ENCODE measurements at regions not wholly inside any gene's neighbourhood (a gene's known extent, or its start where the extent isn't known, plus 50 kb on each side); places are given as distances from the start of the nearest gene placed in this dataset.

DNA sequence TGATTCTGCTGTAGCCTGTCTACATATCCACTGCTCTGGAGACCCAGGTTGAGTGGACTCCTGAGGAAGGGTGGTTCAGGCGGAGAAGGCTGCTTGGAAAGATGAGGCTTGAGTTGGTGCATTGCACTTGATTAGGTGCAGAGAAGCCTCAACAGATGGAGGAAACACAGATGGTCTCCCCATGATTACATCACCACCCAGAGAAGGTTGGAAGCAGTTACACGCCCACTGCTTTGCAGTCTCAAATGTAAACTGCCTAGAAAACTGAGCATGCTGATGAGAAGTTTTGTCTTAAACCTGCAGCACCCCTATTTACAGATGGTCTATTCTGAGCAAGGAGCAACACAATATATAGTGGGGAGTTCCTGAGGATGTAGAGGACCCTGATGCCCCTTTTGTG is 266.6 kb downstream of the PIK3R1 start:
- no peak for TF ChIP-seq ZFX (IDR thresholded peaks at IDR 0.05; ENCODE audit: borderline replicate concordance)
- H3K27ac ChIP-seq: no peak overlapping the region

DNA sequence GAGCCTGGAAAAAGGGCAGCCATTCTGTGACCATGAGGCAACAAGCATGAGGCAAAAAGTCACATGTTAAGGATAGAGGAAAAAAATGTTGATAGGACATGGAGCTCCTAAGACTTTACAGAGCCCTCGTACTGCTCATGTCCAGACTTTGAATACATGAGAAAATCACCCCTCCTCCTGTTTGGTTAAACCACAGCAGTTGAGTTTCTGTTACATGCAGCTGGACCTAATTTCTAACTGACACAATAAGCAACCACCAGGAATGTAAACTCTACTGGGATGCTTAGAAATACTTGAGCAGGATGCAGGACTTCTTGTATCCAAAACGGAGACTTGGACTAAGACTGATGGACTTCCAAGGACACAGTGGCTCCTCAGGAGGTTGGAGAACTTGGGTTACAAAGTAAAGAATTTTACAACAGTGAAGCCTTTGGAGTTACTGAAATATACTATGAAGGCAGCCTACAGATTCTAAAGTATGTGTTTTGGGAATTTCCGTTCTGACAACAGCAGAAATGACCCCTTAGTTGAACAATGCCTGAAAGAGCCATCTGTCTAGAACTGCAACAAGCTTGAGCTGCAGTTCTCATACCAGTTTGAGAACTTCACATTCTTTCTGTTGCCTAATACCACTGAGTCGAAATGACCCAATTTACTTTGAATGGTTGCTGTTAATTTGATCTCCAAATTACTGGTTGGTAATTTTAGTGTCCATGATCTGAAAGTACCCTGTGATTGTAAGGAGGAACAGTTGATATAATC is 268.9 kb downstream of the PIK3R1 start:
- H3K27ac ChIP-seq: no peak overlapping the region
- TF ChIP-seq, protein P1, sequence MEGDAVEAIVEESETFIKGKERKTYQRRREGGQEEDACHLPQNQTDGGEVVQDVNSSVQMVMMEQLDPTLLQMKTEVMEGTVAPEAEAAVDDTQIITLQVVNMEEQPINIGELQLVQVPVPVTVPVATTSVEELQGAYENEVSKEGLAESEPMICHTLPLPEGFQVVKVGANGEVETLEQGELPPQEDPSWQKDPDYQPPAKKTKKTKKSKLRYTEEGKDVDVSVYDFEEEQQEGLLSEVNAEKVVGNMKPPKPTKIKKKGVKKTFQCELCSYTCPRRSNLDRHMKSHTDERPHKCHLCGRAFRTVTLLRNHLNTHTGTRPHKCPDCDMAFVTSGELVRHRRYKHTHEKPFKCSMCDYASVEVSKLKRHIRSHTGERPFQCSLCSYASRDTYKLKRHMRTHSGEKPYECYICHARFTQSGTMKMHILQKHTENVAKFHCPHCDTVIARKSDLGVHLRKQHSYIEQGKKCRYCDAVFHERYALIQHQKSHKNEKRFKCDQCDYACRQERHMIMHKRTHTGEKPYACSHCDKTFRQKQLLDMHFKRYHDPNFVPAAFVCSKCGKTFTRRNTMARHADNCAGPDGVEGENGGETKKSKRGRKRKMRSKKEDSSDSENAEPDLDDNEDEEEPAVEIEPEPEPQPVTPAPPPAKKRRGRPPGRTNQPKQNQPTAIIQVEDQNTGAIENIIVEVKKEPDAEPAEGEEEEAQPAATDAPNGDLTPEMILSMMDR (IDR thresholded peaks at IDR 0.05): no peak
- no peak for TF ChIP-seq ZFX (IDR thresholded peaks at IDR 0.05; ENCODE audit: borderline replicate concordance)

DNA sequence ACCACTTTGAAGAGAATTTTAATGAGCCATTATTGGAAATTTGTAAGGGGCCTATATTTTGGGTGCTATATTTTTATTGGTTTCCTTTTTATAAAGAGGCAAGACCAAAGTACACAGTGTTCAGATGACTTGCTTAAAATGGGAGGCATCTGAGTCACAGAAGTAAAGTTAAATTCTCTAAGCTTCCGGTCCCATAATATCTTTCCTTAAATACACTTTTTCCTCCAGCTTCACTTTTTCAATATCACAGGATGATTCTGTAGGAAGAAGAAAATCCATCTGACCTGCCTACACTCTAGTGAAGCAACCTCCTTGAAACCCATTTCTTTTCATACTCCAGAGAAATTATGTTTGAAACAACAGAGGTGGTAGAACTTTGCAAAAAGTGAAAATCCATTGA is 274.0 kb downstream of the PIK3R1 start:
- TF ChIP-seq, protein P1 (IDR thresholded peaks at IDR 0.05): no peak
- H3K27ac ChIP-seq: no peak overlapping the region

DNA sequence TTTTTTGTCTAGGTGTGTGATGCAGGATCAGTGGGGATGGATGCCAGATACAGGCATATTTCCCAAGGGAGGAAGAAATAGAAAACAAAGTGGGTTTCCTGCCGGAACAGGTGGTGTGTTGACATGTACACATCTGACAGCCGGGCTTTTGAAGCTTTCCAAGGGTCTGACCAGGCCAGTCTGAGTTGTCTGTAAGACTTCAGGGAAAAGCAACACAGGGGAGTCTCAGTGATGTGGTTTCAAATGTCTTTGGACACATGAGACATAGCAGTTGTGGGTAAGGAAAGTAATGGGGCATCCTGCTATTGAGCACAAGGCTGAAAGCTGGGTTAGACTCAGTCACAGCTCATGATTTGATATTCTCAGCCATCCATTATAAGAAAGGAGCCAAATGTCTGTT is 274.9 kb downstream of the PIK3R1 start:
- TF ChIP-seq, protein P1 (IDR thresholded peaks at IDR 0.05): no peak
- TF ChIP-seq ZFX (IDR thresholded peaks at IDR 0.05; ENCODE audit: borderline replicate concordance): no peak
- H3K27ac ChIP-seq: no peak overlapping the region

DNA sequence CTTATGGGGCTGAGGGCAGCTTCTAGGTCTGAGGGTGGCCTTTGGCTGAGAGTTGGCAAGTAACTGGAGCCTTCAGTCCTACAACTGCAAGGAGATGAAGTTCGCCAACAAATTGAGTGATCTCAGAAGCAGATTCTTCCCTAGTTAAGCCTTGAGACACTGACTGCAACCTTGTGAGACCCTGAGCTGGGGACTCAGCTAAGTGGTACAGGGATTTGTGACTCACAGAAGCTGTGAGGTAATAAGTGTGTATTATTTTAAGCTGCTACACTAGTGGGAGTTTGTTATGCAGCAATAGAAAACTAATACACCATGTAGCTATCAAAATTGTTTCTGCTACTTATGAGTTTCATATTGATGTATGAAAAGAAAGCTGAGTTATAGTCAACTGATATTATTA is 279.2 kb downstream of the PIK3R1 start:
- no peak overlapping the region for H3K27ac ChIP-seq
- TF ChIP-seq ZFX (IDR thresholded peaks at IDR 0.05; ENCODE audit: borderline replicate concordance): no peak
- TF ChIP-seq, protein P1 (IDR thresholded peaks at IDR 0.05): no peak

DNA sequence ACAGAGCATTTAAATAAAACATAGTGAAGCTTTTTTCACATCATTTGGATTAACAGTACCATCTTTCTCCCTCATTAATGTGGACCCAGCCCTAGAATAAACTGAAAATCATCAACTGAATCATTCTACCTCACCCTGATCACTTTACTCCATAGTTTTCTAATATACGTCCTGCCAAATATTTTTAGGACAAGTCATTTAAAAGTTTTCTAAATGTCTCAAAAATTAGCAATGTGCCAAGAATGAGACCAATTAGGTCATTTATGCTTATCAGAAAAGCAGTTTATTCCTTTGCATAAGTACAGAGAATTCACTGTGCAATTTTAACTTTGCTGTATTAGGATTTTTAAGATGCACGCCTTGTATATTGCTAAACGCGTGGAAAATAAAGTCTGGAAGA is 284.4 kb downstream of the PIK3R1 start:
- no peak overlapping the region for H3K27ac ChIP-seq
- TF ChIP-seq, protein P1 (IDR thresholded peaks at IDR 0.05): no peak
- TF ChIP-seq ZFX (IDR thresholded peaks at IDR 0.05; ENCODE audit: borderline replicate concordance): no peak

DNA sequence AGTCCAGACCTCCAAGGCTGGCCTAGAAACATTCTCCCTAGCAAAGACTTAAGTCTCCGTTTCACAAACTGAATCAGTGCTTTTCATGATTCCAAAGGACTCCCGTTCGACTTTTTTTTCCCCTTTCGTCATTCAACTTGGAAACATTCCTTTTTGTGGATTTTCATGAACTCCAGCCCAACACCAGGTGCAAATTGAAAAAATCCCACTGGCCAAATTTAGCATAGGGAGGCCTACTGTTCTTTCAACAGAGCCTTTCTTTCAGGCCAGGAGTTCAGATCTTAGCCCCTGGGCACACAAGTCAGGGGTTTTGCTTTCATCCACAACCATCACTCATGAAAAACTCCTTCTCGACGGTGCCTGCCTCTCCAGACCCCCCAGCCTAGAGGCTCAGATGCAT is 285.3 kb downstream of the PIK3R1 start:
- TF ChIP-seq, protein P1 (IDR thresholded peaks at IDR 0.05): no peak
- TF ChIP-seq ZFX (IDR thresholded peaks at IDR 0.05; ENCODE audit: borderline replicate concordance): no peak
- H3K27ac ChIP-seq: no peak overlapping the region

DNA sequence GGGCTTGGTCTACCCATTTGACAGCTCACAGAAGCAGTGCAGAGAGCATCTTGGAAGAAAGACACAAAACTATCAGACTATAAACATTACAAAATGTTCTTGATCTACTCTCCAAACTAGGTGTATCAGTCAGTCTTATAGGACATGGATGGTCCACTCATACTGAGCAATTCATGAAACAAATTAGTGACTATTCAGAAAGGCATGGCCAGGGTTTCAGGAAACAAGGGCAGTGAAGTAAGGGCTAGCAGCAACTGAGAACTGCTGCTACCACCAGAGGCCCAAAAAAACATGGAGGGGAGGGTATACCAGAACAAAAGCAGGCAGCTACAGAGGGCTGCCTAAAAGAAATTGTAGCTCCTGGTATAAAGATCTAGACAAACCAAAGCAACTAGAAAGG is 287.0 kb downstream of the PIK3R1 start:
- H3K27ac ChIP-seq: no peak overlapping the region
- TF ChIP-seq, protein P1 (IDR thresholded peaks at IDR 0.05): no peak
- TF ChIP-seq ZFX (IDR thresholded peaks at IDR 0.05; ENCODE audit: borderline replicate concordance): no peak
